CD14-positive monocyte (primary cell): ENCODE measurements at regions not wholly inside any gene's neighbourhood (a gene's known extent, or its start where the extent isn't known, plus 50 kb on each side); places are given as distances from the start of the nearest gene placed in this dataset.

Experiments
- DNase-seq, 3 donors: peaks; one replicate each; pipeline ENCODE4 v3.0.0-alpha.2; 2011 to 2022
- H2AFZ ChIP-seq: 2 replicates; pipeline ENCODE4 v1.6.0; 2012; ENCODE audit warnings: mild to moderate bottlenecking, low read depth, low read length, inconsistent platforms; ENCODE audit not compliant: insufficient read depth, poor library complexity, severe bottlenecking
- H3K27ac ChIP-seq, 2 donors: 1 replicate in 1 of 2; 2 replicates in 1 of 2; pipeline ENCODE4 v1.5.1; 2012 to 2013; ENCODE audit warnings: low read length in 2 of 2, control low read depth in 1 of 2, inconsistent platforms in 1 of 2, low read depth in 1 of 2, mild to moderate bottlenecking in 1 of 2
- H3K27me3 ChIP-seq, 2 donors: one replicate each; pipeline versions ENCODE4 v1.6.0 to v1.6.1; 2011 to 2013; ENCODE audit warnings: low read length in 2 of 2; ENCODE audit not compliant: control insufficient read depth in 2 of 2, insufficient read depth in 2 of 2
- H3K36me3 ChIP-seq, 2 donors: replicated peaks in 1 of 2; 1 replicate in 1 of 2; 2 replicates in 1 of 2; pipeline versions ENCODE4 v1.5.1 to v1.6.1; 2012 to 2013; ENCODE audit warnings: low read length in 2 of 2, control low read depth in 1 of 2, inconsistent platforms in 1 of 2, mild to moderate bottlenecking in 1 of 2; ENCODE audit not compliant: insufficient read depth in 2 of 2, control insufficient read depth in 1 of 2
- H3K4me1 ChIP-seq, 2 donors: 1 replicate in 1 of 2; 2 replicates in 1 of 2; pipeline versions ENCODE4 v1.5.1 to v1.6.1; 2012 to 2013; ENCODE audit warnings: low read length in 2 of 2, control low read depth in 1 of 2, inconsistent platforms in 1 of 2, mild to moderate bottlenecking in 1 of 2, moderate library complexity in 1 of 2; ENCODE audit not compliant: insufficient read depth in 2 of 2, control insufficient read depth in 1 of 2
- H3K4me2 ChIP-seq: replicated peaks from 2 replicates; pipeline ENCODE3; 2012; ENCODE audit warnings: low read length, moderate library complexity, mild to moderate bottlenecking; ENCODE audit not compliant: poor library complexity, severe bottlenecking; ENCODE audit errors: extremely low read depth
- H3K4me3 ChIP-seq, 3 experiments: fragments of 200-600 bp in 1 of 3; sonication (generic) in 1 of 3; replicated peaks in 1 of 3; 1 replicate in 2 of 3; 2 replicates in 1 of 3; pipeline ENCODE4 v1.5.1; 2011 to 2013; ENCODE audit warnings: low read length in 3 of 3, mild to moderate bottlenecking in 3 of 3, control low read depth in 2 of 3, low read depth in 2 of 3, inconsistent platforms in 1 of 3, moderate library complexity in 1 of 3
- H3K79me2 ChIP-seq: 2 replicates; pipeline ENCODE4 v1.6.0; 2012; ENCODE audit warnings: mild to moderate bottlenecking, control low read depth, inconsistent platforms, low read length, moderate library complexity; ENCODE audit not compliant: insufficient read depth
- H3K9ac ChIP-seq: 2 replicates; pipeline ENCODE4 v1.6.0; 2017; ENCODE audit warnings: low read length, mild to moderate bottlenecking; ENCODE audit not compliant: insufficient read depth, poor library complexity, severe bottlenecking
- H3K9me3 ChIP-seq, 2 donors: replicated peaks in 1 of 2; 1 replicate in 1 of 2; 2 replicates in 1 of 2; pipeline versions ENCODE4 v1.5.1 to v1.6.1; 2012 to 2013; ENCODE audit warnings: low read length in 2 of 2, control low read depth in 1 of 2; ENCODE audit not compliant: control insufficient read depth in 1 of 2, insufficient read depth in 1 of 2
- H4K20me1 ChIP-seq: 2 replicates; pipeline ENCODE4 v1.6.0; 2012; ENCODE audit warnings: mild to moderate bottlenecking, low read length, control low read depth, moderate library complexity; ENCODE audit not compliant: insufficient read depth
- H3K27ac Mint-ChIP-seq, 7 donors: one replicate each; pipeline ENCODE4 v1.8.0; 2020; ENCODE audit warnings: mild to moderate bottlenecking in 7 of 7, mixed read lengths in 7 of 7, moderate library complexity in 6 of 7, inconsistent platforms in 2 of 7
- H3K27me3 Mint-ChIP-seq, 3 donors: one replicate each; pipeline ENCODE4 v1.8.0; 2021 to 2022; ENCODE audit warnings: low read depth in 3 of 3, mild to moderate bottlenecking in 3 of 3, mixed read lengths in 3 of 3, moderate library complexity in 3 of 3, inconsistent platforms in 1 of 3
- H3K36me3 Mint-ChIP-seq, 2 donors: one replicate each; pipeline ENCODE4 v1.8.0; 2020; ENCODE audit warnings: mixed read lengths in 2 of 2, inconsistent platforms in 1 of 2, mild to moderate bottlenecking in 1 of 2
- H3K4me1 Mint-ChIP-seq: one replicate; pipeline ENCODE4 v1.8.0; 2020; ENCODE audit warnings: mild to moderate bottlenecking, mixed read lengths
- H3K4me3 Mint-ChIP-seq, 2 donors: one replicate each; pipeline ENCODE4 v1.8.0; 2020; ENCODE audit warnings: mild to moderate bottlenecking in 2 of 2, mixed read lengths in 2 of 2, moderate library complexity in 1 of 2
- H3K9me3 Mint-ChIP-seq, 7 donors: one replicate each; pipeline ENCODE4 v1.8.0; 2020 to 2022; ENCODE audit warnings: mixed read lengths in 7 of 7, mild to moderate bottlenecking in 6 of 7, moderate library complexity in 6 of 7, inconsistent platforms in 2 of 7
- WGBS: methylation state at CpG from one replicate; pipeline ENCODE4 v1.1.5; 2013; ENCODE audit warnings: missing lambda C conversion rate; ENCODE audit not compliant: insufficient coverage; 5-methylcytosine and 5-hydroxymethylcytosine counted together
- intact Hi-C, 2 donors: fragments of 100-400 bp; cut with micrococcal nuclease; formaldehyde crosslinking; loops; one replicate each; pipeline versions ENCODE4 v1.15.0 to v1.15.1; 2023
- TF ChIP-seq, protein P1 (sequence below): fragments of 200-600 bp; IDR thresholded peaks from one replicate; pipeline ENCODE4 v1.8.0; 2022; ENCODE audit warnings: antibody characterized with exemption, mild to moderate bottlenecking

GRCh38 chr2:236365258-236366048 lies 101.2 kb upstream of the ASB18 start:
- no peaks in the 10 kb centered on the region for H3K9me3 Mint-ChIP-seq
- H3K27me3 Mint-ChIP-seq, result peaks cover 10 to 31% (median 14%) of the 10 kb centered on the region in 3 donors
- H3K27me3 ChIP-seq, result peaks cover 0 to 2% of the 10 kb centered on the region in 2 donors
- peak overlapping the region in 1 of 2 donors; percentile 58 for H3K4me3 Mint-ChIP-seq
- H3K27ac ChIP-seq, result no peak overlapping the region
- peaks cover 4% of the 10 kb centered on the region for H3K4me1 Mint-ChIP-seq
- peak overlapping the region in 1 of 7 donors; percentile 4 for H3K27ac Mint-ChIP-seq
- H3K79me2 ChIP-seq, result no peaks in the 10 kb centered on the region
- DNase-seq, result no peak
- no peaks in the 10 kb centered on the region for H3K36me3 ChIP-seq
- 86% methylated on average over 14 of the region's 14 CpGs for WGBS
- no peak overlapping the region for H3K4me3 ChIP-seq
- TF ChIP-seq, protein P1, sequence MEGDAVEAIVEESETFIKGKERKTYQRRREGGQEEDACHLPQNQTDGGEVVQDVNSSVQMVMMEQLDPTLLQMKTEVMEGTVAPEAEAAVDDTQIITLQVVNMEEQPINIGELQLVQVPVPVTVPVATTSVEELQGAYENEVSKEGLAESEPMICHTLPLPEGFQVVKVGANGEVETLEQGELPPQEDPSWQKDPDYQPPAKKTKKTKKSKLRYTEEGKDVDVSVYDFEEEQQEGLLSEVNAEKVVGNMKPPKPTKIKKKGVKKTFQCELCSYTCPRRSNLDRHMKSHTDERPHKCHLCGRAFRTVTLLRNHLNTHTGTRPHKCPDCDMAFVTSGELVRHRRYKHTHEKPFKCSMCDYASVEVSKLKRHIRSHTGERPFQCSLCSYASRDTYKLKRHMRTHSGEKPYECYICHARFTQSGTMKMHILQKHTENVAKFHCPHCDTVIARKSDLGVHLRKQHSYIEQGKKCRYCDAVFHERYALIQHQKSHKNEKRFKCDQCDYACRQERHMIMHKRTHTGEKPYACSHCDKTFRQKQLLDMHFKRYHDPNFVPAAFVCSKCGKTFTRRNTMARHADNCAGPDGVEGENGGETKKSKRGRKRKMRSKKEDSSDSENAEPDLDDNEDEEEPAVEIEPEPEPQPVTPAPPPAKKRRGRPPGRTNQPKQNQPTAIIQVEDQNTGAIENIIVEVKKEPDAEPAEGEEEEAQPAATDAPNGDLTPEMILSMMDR, result no peak
- H2AFZ ChIP-seq, result no peak overlapping the region
- no peak overlapping the region for H3K9ac ChIP-seq
- H3K4me2 ChIP-seq, result no peak overlapping the region
- no peaks in the 10 kb centered on the region for H3K4me1 ChIP-seq
- no peaks in the 10 kb centered on the region for H3K36me3 Mint-ChIP-seq
- no peaks in the 10 kb centered on the region for H4K20me1 ChIP-seq
- H3K9me3 ChIP-seq, result no peaks in the 10 kb centered on the region
- intact Hi-C loops, result no loop called here

DNA sequence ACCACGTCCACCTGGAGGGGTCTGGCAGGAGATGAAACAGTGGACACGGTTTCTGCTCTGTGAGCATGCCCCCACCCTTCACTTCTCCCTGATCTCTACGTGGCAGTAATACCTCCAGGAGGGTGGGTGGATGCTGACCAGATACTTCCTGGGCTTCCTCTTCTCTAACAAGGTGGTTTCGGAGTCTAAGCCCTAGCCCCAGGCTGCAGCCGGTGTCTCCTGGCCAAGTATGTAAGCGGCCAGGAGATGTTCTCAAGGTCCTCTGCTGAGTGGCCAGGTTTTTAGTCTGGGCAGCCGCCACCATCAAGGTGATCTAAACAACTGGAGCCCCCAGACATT lies 101.8 kb upstream of the ASB18 start:
- no peaks in the 10 kb centered on the region for H3K9me3 ChIP-seq
- no peaks in the 10 kb centered on the region for H3K79me2 ChIP-seq
- Mint-ChIP-seq H3K36me3 (no peaks in the 10 kb centered on the region), H3K4me3 (peak overlapping the region in 1 of 2 donors; percentile 16), H3K4me1 (peaks cover 4% of the 10 kb centered on the region), H3K9me3 (no peaks in the 10 kb centered on the region), H3K27me3 (peaks cover 10 to 31% (median 14%) of the 10 kb centered on the region in 3 donors), H3K27ac (no peak overlapping the region)
- 40% methylated on average over 2 of the region's 7 CpGs for WGBS
- intact Hi-C loops, result no loop called here
- no peaks in the 10 kb centered on the region for H3K36me3 ChIP-seq
- TF ChIP-seq, protein P1, result no peak
- H3K9ac ChIP-seq, result no peak overlapping the region
- H3K4me1 ChIP-seq, result no peaks in the 10 kb centered on the region
- no peak overlapping the region for H2AFZ ChIP-seq
- no peak overlapping the region for H3K27ac ChIP-seq
- peaks cover 0 to 2% of the 10 kb centered on the region in 2 donors for H3K27me3 ChIP-seq
- no peak overlapping the region for H3K4me2 ChIP-seq
- H4K20me1 ChIP-seq, result no peaks in the 10 kb centered on the region
- DNase-seq, result no peak
- H3K4me3 ChIP-seq, result no peak overlapping the region
